ENCODE measurements at regions not wholly inside any gene's neighbourhood (a gene's known extent, or its start where the extent isn't known, plus 50 kb on each side); places are given as distances from the start of the nearest gene placed in this dataset.

DNA sequence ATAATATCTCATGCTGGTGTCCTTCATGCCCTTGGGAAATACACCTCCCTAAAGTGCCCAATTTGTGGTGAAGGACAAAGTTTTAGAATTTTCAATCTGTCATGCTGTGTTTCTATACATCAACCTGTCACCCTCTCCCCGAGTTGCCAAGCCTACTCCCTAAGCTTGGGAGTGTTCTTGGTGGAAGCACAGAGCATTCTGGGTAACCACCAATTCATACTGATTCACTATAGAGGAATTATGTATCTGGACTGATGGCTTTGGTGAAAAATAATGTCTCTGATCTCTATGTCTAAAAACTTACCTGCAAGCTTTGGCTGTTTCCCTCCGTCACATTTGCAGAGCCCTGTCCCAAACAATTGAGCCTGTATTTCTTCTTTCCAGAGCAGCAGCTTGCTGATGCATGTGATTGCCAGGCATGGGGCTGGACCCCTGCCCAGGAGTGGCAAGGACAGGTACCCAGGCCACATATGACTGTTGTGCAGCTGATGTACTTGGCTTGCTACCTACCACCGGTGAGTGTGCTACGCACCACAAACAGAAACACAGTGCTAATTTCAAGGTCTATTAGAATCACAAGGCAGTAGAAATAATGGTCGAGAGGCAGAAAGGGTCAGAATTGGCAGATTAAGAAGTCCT, 202.8 kb upstream of the CITED2 start:
- no peak for DNase-seq (ENCODE audit: low read depth)

DNA sequence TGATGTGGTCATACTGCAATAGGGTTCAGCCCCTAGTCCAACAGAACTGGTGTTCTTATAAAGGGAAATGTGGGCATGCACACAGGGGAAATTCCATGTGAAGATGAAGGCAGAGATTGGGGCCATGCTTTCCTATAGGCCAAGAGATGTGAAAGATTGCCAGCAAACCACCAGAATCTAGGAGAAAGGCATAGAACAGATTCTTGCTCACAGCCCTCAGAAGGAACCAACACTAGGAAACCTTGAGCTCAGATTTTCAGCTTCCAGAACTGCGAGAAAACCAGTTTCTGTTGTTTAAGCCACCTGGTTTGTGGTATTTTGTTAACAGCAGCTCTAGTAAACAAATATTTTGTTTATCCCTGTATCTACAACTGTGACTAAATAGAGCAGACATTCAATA, 197.6 kb upstream of the CITED2 start:
- DNase-seq (ENCODE audit: low read depth), result no peak

DNA sequence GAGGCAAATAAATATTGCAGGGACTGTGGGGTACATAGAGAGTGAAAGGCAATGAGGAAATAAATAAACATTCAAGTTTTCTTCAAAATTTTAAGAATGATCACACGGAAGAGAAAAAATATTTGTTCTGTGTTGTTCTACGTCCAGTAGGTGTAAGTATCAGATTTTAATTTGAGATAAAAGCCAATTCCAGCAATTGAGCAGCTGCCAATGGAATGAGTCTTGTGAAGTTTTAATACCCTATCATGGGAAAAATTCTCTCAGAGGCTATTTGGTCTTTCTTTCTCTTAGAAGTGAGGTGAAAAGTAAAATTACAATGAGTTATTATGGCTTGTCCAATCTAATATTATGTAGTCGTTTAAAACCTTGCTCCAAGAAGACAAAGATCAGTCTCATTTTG, 195.7 kb upstream of the CITED2 start:
- DNase-seq (ENCODE audit: low read depth), result no peak

DNA sequence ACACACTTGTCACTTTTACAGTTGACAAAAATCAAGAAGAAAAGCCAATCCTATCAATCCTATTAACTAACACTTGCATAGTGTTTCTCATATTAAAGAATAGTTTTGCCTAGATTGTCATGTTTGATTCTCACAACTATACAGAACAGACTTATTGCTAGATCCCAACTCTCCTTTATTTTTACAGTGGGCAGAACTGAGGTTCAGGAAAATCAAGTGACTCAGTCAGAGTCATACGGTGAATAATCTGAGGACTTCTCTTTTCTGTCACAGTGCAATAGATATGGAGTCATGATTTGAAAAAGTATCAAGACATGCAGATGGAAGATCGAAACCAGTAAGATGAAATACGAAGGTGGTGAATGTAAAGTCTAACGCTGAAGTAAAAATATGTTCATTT, 195.1 kb upstream of the CITED2 start:
- DNase-seq (ENCODE audit: low read depth), result no peak

DNA sequence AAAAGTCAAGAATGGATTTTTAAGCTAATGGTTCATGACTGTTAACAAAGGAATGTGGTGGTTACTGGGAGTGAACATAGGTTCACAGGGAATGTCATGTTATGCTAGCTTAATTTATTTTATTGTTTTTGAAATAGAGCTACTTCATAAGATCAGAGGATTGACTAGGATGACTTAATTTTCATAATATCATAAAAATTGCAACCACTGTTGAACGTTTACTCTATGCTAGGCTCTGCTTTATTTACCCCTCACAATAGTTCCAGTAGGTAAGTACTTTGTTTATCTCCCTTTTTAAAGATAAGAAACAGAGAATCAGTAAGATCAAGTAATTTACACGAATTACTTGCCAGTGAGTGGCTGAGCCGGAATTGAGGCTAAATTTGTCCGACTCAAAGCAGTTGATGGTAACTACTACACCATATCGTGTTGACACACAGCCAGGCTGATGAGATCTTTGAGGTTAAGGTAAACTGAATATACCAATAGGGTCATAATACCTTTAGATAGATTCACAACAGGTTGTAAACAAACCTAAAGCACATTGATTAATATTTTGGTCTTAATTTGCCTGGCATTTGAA, 194.6 kb upstream of the CITED2 start:
- no peak for DNase-seq (ENCODE audit: low read depth)

DNA sequence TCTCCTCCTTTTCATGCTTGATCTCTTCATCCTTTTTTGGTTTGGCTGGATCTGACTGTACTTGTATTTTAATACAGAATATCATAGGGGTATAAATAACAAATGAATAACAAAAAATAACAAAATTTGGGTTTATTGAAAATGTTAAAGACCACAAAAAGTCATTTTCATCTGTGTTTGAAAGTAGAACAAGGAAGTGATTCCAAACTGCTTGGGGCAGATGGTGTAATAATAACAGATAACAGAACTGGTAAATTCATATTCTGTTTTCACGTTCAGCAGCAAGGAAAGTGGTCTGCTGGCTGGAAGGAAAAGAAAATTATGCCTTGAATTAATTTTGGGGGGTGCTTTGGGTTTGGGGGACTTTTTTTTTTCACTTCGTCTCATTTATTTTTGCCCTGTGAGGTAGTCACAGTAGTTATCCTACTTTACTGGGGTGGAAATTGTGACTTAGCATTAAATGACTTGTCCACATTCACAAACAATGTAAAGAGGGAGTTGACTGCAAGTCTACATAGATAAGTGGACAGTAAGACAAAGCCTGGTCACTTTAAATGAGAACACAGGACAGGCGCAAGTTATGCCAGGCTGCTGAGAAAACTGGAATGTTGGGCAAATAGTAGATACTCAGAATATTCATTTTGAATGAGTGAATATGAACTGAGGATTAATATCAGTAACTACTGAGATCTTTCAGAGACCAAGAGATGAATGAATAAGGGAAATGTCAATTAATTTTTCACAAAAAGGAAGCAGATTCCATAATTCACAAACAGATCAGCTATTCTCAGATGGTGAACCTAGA, 193.9 kb upstream of the CITED2 start:
- no peak for DNase-seq (ENCODE audit: low read depth)

DNA sequence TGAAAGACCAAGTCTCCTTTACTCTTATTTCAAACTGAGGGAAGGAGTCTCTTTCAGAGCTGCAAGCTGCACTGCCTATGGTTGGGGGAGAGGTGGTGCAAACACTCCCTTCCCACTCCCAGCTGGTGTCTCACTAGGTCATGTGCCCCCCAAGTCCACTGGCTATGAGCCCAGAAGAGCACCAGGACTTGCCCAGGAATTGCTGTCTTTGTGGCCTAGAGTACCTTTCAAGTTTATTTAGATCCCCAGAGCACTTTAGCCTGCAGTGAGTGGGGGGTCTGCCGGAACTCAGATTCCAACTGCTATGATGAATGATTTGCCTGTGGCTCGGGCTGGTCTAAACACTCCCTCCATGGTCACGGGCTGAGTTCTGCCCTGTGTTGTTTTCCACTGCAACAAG, 192.6 kb upstream of the CITED2 start:
- DNase-seq (ENCODE audit: low read depth), result no peak

DNA sequence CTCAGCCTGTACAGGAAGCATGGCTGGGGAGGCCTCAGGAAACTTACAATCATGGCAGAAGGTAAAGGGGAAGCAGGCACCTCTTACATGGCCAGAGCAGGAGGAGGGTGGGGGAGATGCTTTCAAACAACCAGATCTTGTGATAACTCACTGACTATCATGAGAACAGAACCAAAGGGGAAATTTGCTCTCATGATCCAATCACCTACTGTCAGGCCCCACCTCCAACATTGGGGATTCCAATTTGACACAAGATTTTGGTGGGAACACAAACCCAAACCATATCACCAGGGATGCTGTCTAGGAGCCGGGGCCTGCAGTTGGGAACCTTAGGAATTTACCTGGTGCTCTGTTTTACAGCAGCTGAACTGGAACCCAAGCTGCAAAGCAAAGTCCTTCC, 191.1 kb upstream of the CITED2 start:
- no peak for DNase-seq (ENCODE audit: low read depth)

DNA sequence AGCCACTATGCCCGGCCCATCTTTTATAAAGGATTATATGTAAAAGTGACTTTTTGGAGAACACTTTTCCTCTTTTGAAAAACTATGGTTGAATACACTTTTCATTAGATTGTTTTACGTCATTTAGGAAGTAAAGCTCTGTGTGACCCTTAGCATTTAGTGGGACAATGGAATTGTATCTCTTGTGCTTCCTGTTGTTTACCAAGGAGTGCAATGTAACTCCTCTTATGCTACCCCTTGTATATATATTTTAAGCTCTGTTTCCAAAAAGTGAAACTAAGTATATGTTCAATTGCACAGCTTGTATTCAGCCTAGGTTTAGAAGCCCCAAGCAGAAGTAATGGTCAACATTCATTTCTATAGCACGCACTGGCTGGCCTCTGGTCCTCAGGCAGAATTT, 183.1 kb upstream of the CITED2 start:
- no peak for DNase-seq (ENCODE audit: low read depth)

DNA sequence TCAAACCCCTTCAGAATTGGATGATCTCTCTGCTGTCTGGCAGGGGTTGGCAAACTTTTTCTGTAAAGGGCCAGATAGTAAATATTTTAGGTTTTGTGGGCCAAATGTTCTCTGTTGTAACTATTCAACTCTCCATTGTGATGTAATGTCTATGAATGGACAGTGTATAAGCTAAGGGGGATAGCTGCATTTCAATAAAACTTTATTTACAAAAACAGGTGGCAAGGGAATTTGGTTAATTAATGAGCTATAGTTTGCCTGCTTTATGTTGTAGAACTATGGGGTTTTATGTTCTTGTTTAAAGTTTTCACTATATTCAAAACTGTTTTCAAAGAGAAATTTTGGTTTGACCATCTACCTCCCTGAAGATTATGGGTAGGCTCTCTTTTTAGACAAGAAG, 182.1 kb upstream of the CITED2 start:
- DNase-seq (ENCODE audit: low read depth), result no peak

DNA sequence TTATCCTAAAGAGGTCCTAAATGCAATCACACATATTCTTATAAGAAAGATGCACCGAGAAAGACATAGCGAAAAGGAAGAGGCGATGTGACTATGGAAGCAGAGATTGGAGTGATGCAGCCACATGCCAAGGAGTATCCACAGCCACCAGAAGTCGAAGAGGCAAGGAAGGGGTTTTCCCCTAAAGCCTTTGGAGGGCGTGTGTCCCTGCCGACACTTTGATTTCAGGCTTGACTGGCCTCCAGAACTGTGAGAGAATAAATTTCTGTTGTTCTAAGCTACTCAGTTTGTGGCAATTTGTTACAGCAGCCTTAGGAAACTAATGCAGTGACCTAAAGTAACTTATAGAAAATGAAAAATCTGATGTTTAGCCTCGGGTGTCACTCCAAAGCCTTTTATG, 179.5 kb upstream of the CITED2 start:
- no peak for DNase-seq (ENCODE audit: low read depth)

DNA sequence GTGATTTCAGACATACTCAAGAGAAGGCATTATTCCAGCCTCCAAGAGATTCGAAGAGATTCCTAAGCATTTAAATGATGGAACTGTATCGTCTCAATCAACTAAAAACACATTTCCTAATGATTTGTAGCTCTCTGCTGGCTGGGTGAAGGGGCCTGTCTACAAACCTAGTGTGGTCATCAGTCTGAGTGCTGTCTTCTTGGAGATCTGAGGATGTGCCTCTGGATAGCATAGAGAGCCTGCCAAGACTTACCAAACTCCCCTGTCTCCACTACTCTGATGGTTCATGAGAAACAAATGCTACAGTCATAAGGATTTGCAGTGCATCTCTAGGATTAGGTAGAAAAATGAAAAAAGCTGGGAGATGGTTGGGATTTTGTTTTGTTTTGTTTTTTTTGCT, 176.9 kb upstream of the CITED2 start:
- no peak for DNase-seq (ENCODE audit: low read depth)

DNA sequence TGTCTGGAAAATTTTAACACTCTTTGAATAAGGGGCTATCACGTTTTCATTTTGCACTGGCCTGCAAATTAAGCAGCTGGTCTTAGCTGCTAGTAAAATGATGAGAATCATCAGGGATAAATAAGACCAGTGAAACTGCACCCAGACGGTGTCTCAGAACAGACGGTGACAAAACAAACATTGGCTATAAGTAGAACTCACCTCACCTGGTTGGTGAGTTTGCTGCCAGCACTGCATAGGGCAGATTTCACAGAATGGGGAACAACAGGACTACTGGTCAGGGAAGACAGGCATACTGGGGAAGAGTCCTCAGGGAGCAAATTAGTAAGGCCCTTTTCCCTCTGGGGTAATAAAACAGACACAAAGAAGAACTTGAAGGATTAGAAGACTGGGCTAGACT, 175.9 kb upstream of the CITED2 start:
- DNase-seq (ENCODE audit: low read depth), result no peak

DNA sequence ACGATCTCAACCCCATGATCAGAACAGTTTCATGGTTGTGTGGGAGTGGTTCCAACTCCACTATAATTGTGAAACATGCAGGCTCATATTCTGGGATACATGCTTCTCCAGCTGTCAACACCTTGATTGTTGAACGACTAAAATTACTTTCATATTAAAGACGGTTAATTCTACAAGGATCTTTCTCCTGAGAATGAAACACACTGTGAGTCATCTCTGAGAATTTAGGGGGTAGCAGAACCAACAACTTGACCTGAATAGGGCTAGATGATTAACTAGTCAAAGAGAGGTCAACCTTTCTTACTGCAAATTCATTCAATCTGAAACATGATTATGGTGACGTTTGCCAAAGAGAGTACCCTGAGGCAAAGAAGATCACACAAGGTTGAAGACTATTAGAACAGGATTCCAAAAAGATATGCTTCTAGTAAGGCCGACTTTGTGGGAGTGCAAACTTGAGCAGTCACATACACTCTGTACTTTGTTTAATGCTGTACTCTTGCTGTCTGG, 175.2 kb upstream of the CITED2 start:
- DNase-seq (ENCODE audit: low read depth), result no peak

DNA sequence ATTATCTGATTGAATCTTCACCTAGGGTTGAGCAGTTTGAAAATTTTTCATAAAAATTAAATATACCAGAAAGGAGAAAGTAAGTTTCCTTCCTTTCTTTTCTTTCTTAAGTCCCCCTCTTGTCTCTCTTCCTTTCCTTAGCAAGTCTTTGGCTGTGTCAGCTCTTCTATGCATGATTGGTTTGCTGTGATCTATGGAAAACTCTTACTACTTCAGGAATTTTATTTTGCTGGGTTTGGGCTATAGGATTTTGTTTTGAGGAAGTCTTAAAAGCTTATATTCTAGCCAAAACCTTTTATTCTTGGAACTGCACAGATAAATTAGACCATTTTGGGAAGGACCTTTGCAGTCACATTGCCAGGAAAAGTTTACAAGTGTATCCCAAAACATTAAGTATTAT, 173.4 kb upstream of the CITED2 start:
- no peak for DNase-seq (ENCODE audit: low read depth)

DNA sequence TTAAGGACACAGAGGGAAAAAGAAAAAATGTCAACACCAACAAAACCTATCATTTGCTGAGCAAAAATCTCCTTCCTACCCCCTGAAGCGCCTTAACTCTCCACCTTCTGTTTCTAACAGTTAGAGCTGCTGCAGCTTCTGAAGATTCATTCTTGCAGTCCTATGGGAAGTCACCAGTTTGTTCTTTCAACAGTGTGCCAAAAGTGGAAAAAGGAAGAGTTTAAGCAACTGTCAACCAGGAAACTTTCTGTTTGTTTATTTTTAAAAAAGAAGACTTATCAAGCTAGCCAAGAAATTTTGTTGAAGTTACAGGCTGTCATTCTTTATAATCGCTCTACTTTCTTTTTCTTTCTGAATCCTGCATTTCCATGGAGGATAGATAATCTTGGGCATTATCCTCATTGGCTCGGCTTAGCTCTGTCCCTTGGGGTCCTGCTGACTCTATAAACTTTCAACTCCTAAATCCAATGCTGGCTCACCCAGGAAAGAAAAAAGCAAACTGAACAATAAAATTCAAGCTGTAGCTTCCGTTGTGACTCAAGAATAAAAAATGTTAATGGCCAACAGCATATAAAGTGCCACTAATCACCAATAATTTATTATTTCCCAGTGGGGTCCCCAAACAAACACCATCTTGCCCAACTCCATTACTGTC, 172.8 kb upstream of the CITED2 start:
- no peak for DNase-seq (ENCODE audit: low read depth)

DNA sequence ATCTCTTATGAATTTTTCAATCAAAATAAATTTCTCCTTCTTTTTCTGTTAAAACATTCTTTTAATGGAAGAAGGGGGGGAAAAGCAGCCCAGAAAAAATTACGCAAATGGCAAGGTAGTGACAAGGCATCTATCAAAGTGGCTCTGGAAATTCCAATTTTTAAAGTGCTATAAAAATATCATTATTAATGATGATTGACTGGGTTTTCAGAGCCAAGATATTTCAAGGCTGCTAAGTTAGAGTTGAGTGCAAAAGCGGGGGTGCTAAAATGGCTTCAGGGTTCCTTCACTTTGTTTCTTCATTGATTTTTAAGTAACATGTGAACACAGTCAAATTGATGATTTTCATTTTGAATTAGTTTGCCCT, 171.6 kb upstream of the CITED2 start:
- no peak for DNase-seq (ENCODE audit: low read depth)

DNA sequence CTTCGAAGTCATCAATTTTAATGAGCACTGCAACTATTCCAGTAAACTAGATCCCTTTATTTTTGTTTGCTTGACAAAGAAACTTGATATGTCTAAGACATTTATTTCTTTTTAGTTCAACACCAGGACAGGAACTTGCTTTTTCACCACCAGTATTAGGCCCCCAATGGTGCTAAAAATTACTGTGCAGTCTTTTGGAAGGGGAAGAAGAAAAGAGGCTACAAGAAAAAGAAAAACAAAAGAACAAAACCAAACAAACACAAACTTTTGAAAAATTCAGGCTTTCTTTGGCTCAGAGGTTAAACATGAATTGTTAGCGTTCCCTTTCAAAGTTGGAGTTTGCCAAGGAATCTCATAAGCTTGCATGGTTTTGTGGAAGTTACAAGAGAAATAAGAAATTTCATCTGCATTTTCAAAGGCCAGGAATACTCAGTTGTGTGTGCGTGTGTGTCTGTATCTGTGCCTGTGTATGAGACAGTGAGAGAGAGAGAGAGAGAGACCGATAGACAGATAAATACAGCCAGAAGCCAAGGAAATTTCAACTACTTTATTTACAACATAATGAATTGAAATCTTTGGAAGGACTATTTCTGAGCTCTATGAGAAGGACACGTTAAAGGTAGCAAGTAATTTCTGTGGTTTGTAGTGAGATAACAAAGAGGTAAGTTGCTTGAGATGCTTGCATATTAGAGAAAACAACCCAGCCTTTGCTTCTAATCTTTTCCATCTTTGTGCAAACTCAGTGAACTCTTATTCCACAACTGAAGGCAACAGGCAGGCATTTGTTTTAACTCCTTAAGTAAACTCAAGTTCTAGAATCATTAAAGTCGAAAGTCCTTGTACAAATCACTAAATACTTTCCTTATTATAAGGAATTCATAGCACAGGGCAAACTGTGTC, 171.0 kb upstream of the CITED2 start:
- no peak for DNase-seq (ENCODE audit: low read depth)

DNA sequence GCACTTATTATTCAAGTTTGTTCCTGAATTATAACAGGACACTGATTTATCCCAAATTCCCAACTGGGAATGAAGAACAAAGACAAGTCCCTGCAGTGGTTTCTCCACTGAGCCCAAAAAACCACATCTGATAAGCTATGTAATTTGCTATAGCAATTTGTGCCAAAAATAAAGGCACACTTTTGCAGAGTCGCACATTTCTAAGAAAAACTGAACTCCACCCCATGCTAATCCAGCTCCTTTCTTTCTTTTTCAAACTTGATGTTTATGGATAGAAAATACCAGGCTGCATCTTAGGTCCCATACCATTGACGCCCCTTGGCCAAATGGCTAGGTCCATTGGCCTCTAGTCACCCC, 170.2 kb upstream of the CITED2 start:
- no peak for DNase-seq (ENCODE audit: low read depth)

DNA sequence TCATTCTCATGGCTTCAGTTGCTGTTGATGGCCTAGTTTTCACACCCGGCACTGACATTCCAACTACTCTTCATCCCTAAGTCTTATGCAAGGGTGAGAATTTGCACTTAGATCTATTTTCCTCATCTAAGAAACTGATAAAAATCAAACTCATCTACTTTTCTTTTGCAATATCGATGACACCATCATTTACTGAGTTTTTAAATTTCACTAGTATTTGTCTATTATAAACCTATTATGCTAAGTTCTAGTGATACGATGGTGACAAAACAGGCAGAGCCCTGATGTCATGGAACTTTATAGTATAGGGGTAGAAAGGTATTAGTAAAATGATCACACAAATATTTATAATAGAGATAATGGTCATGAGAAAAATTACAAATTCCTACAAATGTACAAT, 167.9 kb upstream of the CITED2 start:
- no peak for DNase-seq (ENCODE audit: low read depth)

DNA sequence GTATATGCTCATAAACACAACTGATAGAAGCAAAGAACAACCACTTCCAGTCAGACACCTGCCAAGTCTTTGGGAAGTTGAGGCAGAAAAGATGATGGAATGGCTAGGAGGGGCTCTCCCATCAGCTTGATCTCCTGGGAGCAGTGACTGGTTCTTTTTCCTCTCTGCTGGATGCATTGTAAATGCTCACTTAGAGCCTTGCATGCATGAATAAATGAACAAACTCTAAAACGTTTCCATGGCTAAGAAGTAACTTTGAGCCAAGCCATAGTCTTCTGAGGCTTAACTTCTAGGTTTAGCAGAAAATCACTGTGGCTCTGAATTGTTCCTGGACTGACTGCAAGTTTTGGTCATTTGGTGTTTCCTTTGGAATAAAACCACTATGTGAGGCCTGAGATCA, 166.4 kb upstream of the CITED2 start:
- DNase-seq (ENCODE audit: low read depth), result no peak

DNA sequence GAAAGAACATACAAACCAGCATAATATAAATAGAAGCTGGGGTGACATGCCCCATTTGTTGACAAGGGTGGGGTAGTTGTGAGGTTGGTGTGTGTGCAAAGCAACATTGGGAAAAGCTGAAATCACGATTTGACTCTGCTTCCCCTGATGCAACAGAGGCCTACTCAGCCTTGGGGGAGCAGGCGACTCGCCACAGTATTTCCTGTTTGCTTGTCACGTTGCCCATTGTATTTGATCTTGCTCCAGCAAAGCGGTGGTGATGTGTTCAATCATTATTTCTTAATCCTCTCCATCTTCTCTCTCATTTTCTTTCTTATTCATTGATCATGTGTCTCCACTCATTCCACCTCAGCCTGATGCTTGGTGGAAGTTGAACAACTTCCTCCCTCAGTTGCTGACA, 165.8 kb upstream of the CITED2 start:
- peak; percentile 16 for DNase-seq (ENCODE audit: low read depth)
